IPS DF 19.7 (cell line): ENCODE measurements at regions not wholly inside any gene's neighbourhood (a gene's known extent, or its start where the extent isn't known, plus 50 kb on each side); places are given as distances from the start of the nearest gene placed in this dataset.

Experiments
- DNase-seq: peaks from one replicate; pipeline ENCODE4 v3.0.0-alpha.2; 2013; ENCODE audit warnings: low read depth, low spot score

- no peak for DNase-seq
Measured at GRCh38 chr17:70017941-70018340, 57.1 kb upstream of the KCNJ16 start.

DNA sequence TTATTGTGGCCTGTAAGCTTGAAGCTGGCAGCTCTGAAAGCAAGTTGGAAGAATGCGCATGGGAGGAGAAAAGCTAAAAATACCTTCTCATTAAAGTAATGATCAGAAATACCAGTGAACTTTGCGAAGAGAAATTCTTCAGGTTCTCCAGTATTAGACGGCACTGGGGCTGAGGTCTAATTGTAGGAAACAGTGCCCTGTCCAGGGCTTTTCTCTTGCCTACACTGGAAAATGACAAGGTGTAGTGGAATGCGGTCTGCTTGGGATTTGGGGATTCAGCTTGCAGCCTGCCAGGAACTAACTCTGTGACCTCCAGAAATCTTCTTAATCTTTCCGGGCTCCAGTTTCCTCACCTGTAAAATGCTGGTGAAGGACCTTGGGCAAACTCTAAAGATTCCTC is 53.3 kb upstream of the KCNJ16 start:
- no peak for DNase-seq

- no peak for DNase-seq
Measured at GRCh38 chr17:70022175-70022574, 52.9 kb upstream of the KCNJ16 start.

DNA sequence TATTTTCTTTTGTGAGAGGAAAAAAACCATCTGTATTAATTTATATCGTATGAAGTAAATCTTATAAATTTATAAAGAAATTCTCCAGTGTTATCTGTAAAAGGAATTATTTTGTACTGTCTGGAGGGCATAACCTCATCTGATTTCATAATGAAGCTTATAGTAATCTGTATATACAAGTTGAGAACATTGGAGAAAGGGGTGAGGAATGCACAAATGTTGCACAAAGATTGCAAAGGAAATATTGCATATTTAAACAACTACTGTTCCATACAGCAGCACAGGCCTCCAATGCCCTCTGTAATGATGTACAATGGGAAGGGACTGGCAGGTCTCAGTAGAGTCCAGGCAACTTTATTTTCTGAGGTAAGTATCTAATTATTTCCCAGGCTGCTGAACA is 50.8 kb upstream of the KCNJ16 start:
- no peak for DNase-seq
